Memory B cell (primary cell): ENCODE measurements at regions not wholly inside any gene's neighbourhood (a gene's known extent, or its start where the extent isn't known, plus 50 kb on each side); places are given as distances from the start of the nearest gene placed in this dataset.

ENCODE experiments used
- ATAC-seq: fragments of 150-1000 bp; cut with Tn5 transposase; 2 replicates; pipeline ENCODE4 v1.10.0; 2021; ENCODE audit warnings: low read depth, mild to moderate bottlenecking, moderate library complexity
- DNase-seq, 2 donors: peaks; one replicate each; pipeline ENCODE4 v3.0.0; 2022; ENCODE audit warnings: low spot score in 2 of 2
- H3K27ac Mint-ChIP-seq: one replicate; pipeline ENCODE4 v1.8.0; 2022; ENCODE audit warnings: mild to moderate bottlenecking, moderate library complexity, mixed read lengths
- H3K27me3 Mint-ChIP-seq: one replicate; pipeline ENCODE4 v1.8.0; 2022; ENCODE audit warnings: mixed read lengths
- H3K36me3 Mint-ChIP-seq: one replicate; pipeline ENCODE4 v1.8.0; 2022; ENCODE audit warnings: mild to moderate bottlenecking, mixed read lengths
- H3K4me1 Mint-ChIP-seq: one replicate; pipeline ENCODE4 v1.8.0; 2022; ENCODE audit warnings: mixed read lengths
- H3K4me3 Mint-ChIP-seq: one replicate; pipeline ENCODE4 v1.8.0; 2022; ENCODE audit warnings: mild to moderate bottlenecking, moderate library complexity, mixed read lengths
- H3K9me3 Mint-ChIP-seq: one replicate; pipeline ENCODE4 v1.8.0; 2022; ENCODE audit warnings: mixed read lengths

DNA sequence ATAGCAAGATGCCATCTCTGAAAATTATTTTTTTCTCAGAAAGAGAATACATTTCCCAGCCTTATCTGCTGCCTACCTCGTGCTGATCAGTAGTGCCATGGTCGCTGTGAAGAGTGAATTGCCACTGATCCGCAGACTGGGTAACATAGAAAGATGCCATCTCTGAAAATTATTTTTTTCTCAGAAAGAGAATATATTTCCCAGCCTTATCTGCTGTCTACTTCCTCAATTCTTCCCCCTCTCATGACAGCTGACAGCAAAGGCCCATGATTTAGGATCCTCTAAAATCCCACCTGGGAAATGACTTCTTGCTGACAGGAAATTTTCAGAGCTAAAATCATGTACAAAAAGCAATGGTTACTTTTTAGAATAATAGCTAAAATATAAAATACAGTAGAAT is 92.5 kb upstream of the AHR start:
- Mint-ChIP-seq H3K9me3 (no peaks in the 10 kb centered on the region), H3K36me3 (no peaks in the 10 kb centered on the region), H3K27me3 (peaks cover 2% of the 10 kb centered on the region), H3K27ac (no peak overlapping the region), H3K4me1 (no peaks in the 10 kb centered on the region), H3K4me3 (no peak overlapping the region)
- ATAC-seq (no peak), DNase-seq (no peak)

GRCh38 chr7:17206349-17206905 is 92.0 kb upstream of the AHR start:
- ATAC-seq = no peak
- Mint-ChIP-seq H3K27me3 (peaks cover 2% of the 10 kb centered on the region), H3K9me3 (no peaks in the 10 kb centered on the region), H3K4me1 (no peaks in the 10 kb centered on the region), H3K27ac (no peak overlapping the region), H3K4me3 (no peak overlapping the region), H3K36me3 (no peaks in the 10 kb centered on the region)
- DNase-seq = no peak

GRCh38 chr7:17207220-17207619 is 91.2 kb upstream of the AHR start:
- no peak overlapping the region for H3K27ac Mint-ChIP-seq
- no peaks in the 10 kb centered on the region for H3K36me3 Mint-ChIP-seq
- ATAC-seq (no peak), DNase-seq (no peak)
- H3K4me1 Mint-ChIP-seq = no peaks in the 10 kb centered on the region
- no peak overlapping the region for H3K4me3 Mint-ChIP-seq
- H3K9me3 Mint-ChIP-seq = no peaks in the 10 kb centered on the region
- peaks cover 2% of the 10 kb centered on the region for H3K27me3 Mint-ChIP-seq

- no peak for DNase-seq
- Mint-ChIP-seq H3K36me3 (no peaks in the 10 kb centered on the region), H3K9me3 (no peaks in the 10 kb centered on the region), H3K4me1 (no peaks in the 10 kb centered on the region), H3K27ac (no peak overlapping the region), H3K4me3 (no peak overlapping the region), H3K27me3 (no peaks in the 10 kb centered on the region)
- no peak for ATAC-seq
Measured at GRCh38 chr7:17209101-17209500, 89.4 kb upstream of the AHR start.

DNA sequence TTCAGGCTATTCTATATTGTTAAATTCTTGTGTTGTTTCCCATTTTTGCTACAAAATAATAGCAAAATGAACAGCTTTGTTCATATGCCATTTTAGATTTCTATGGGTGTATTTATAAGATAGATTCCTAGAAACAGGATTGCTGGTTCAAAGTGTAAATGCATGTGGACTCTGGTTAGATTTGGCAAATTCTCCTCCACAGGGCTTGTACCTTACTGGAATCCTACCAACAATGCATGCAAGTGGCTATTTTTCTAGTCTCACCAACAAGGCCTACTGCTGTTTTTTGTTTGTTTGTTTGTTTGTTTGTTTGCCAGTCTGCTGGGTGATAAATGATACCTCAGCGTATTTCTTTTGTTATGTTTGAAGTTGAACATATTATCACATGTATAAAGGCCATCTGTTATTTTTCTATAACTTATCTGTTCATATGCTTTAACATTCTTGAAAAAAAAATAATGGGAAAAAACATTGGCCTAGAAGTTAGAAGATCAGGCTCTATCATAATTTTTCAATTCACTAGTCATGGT is 87.1 kb upstream of the AHR start:
- H3K36me3 Mint-ChIP-seq = no peaks in the 10 kb centered on the region
- ATAC-seq = no peak
- no peaks in the 10 kb centered on the region for H3K27me3 Mint-ChIP-seq
- no peak overlapping the region for H3K4me3 Mint-ChIP-seq
- no peaks in the 10 kb centered on the region for H3K4me1 Mint-ChIP-seq
- no peak overlapping the region for H3K27ac Mint-ChIP-seq
- no peak for DNase-seq
- H3K9me3 Mint-ChIP-seq = no peaks in the 10 kb centered on the region

GRCh38 chr7:17212188-17212587 is 86.3 kb upstream of the AHR start:
- H3K4me1 Mint-ChIP-seq = no peaks in the 10 kb centered on the region
- no peak overlapping the region for H3K27ac Mint-ChIP-seq
- DNase-seq (no peak), ATAC-seq (no peak)
- H3K36me3 Mint-ChIP-seq = no peaks in the 10 kb centered on the region
- no peaks in the 10 kb centered on the region for H3K9me3 Mint-ChIP-seq
- no peak overlapping the region for H3K4me3 Mint-ChIP-seq
- H3K27me3 Mint-ChIP-seq = no peaks in the 10 kb centered on the region

DNA sequence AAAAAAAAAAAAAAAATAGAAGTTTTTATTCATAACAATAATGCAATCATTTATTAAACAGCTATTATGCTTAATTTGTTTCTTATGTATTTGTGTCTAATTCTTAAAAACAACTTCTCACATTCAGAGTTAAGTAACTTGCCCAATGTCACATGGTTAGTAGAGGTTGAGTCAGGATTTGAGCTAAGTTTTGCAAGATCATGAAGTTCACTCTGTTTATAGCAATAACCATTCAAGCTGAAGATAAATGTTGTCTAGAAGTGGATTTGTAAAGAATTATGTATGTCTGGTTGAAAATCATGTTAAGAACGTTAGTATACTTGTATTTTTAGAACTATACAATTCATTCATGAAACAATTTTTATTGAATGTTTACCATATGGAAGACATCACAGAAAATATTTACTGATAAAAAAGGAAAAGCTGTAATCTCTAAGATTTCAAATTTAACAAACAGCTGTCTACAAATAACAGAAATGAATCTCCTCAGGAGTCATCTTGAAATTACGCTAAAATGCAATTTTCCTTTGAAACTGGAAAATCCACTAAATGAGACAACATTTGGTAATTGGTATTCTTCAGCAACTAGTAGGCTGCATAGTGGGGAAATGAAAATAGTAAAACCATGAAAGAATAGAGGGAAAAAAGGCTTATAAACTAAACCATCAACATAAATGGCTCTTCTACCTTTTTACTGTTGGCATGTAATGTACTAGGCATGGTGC is 70.5 kb upstream of the AHR start:
- Mint-ChIP-seq H3K36me3 (no peaks in the 10 kb centered on the region), H3K9me3 (no peaks in the 10 kb centered on the region), H3K27me3 (no peaks in the 10 kb centered on the region), H3K4me1 (no peaks in the 10 kb centered on the region), H3K4me3 (no peak overlapping the region), H3K27ac (peak overlapping the region; percentile 16)
- ATAC-seq = no peak
- DNase-seq = no peak

DNA sequence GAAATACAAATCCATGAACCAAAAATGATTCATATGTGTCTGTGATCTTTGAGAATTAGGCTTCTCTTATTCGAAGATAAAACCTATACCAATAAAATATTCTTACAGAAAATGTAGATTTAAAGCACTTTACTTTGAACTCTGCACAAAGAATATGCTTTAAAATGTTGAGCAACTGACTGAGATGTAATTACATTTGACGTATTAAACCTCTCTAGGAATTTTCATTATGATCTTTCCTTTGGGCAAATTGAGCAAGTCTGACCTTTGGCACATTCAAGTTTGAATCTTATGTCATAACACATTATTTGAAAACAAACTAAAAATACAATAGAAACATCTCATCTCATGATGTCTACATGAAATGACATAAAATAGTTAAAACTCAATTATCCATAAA is 69.2 kb upstream of the AHR start:
- H3K27ac Mint-ChIP-seq = no peak overlapping the region

DNA sequence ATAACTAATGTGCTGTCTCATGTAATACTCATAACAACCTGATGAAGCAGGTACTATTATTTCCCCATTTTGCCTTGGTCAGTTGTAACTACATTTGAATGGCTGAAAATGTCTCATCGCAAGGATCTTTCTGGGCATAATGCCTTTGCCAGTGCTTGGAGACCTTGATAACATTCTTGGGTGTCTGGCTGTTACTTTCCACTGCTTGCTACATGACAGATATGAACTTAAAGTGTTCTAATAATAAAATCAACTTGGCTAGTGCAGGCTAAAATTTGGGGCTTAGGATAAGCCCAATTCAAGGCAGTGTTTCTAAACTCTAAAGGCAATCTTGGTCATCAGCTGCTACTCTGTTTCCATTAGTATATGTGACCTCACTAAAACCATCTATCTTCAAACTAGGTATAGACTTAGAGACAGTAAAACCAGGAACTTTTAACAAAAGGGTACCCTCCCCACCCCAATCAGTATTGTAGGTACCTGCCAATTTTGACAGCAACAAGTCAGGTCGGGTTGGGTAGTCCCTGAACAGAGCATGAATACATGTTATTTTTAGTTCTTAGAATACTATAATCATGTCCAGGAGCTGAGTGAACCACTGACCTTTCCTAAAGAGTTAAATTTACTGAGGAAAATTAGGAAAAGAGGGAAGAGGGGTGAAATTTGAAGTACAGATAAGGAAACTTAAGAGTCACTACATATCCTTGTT is 68.2 kb upstream of the AHR start:
- Mint-ChIP-seq H3K4me1 (peaks cover 11% of the 10 kb centered on the region), H3K27ac (no peak overlapping the region), H3K4me3 (no peak overlapping the region), H3K36me3 (no peaks in the 10 kb centered on the region), H3K27me3 (no peaks in the 10 kb centered on the region), H3K9me3 (no peaks in the 10 kb centered on the region)
- ATAC-seq = no peak
- DNase-seq = no peak

More for the DNA sequence above, 69.2 kb upstream of the AHR start:
- Mint-ChIP-seq H3K27me3 (no peaks in the 10 kb centered on the region), H3K4me1 (peaks cover 6% of the 10 kb centered on the region), H3K36me3 (no peaks in the 10 kb centered on the region), H3K4me3 (no peak overlapping the region), H3K9me3 (no peaks in the 10 kb centered on the region)
- DNase-seq = no peak
- ATAC-seq = no peak

DNA sequence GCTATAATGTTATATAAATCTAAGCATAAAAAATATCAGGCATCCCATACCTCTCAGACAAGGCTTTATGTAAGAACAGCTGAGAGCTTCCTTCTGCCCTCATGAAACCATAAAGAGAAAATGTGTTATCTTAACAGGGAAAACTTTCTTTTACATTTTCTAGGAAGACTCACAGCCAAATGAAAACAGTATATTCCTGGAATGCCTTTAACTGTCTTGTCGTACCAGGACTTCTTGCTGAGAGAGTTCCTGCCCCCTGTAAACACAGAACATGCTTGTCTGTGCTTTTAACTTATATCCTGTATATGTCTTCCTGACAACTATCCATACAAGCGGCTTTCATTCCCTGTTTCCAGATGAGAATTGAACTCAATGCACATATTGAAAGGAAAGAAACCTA is 64.8 kb upstream of the AHR start:
- Mint-ChIP-seq H3K36me3 (peaks cover 7% of the 10 kb centered on the region), H3K4me3 (peak overlapping the region; percentile 74), H3K27ac (peak overlapping the region; percentile 98), H3K27me3 (no peaks in the 10 kb centered on the region), H3K4me1 (peaks cover 17% of the 10 kb centered on the region), H3K9me3 (peaks cover 3% of the 10 kb centered on the region)
- ATAC-seq (no peak), DNase-seq (no peak)

GRCh38 chr7:17234030-17234397 is 64.4 kb upstream of the AHR start:
- Mint-ChIP-seq H3K9me3 (peaks cover 3% of the 10 kb centered on the region), H3K4me1 (peaks cover 17% of the 10 kb centered on the region), H3K27ac (peak overlapping the region; percentile 98), H3K4me3 (peak overlapping the region; percentile 74), H3K36me3 (peaks cover 7% of the 10 kb centered on the region), H3K27me3 (no peaks in the 10 kb centered on the region)
- DNase-seq (peak in 1 of 2 donors; percentile 18), ATAC-seq (peak; percentile 34)

GRCh38 chr7:17234398-17235031 is 63.9 kb upstream of the AHR start:
- ATAC-seq (peak; percentile 93), DNase-seq (peak; percentile 13 to 61)
- peaks cover 17% of the 10 kb centered on the region for H3K4me1 Mint-ChIP-seq
- H3K27ac Mint-ChIP-seq = peak overlapping the region; percentile 98
- H3K36me3 Mint-ChIP-seq = peaks cover 7% of the 10 kb centered on the region
- H3K27me3 Mint-ChIP-seq = no peaks in the 10 kb centered on the region
- H3K9me3 Mint-ChIP-seq = peaks cover 3% of the 10 kb centered on the region
- H3K4me3 Mint-ChIP-seq = peak overlapping the region; percentile 74

GRCh38 chr7:17236171-17236570 is 62.3 kb upstream of the AHR start:
- H3K27ac Mint-ChIP-seq = peak overlapping the region; percentile 98
- H3K4me1 Mint-ChIP-seq = peaks cover 17% of the 10 kb centered on the region
- H3K27me3 Mint-ChIP-seq = no peaks in the 10 kb centered on the region
- ATAC-seq (no peak), DNase-seq (no peak)
- H3K36me3 Mint-ChIP-seq = peaks cover 7% of the 10 kb centered on the region
- H3K9me3 Mint-ChIP-seq = peaks cover 3% of the 10 kb centered on the region
- no peak overlapping the region for H3K4me3 Mint-ChIP-seq

- Mint-ChIP-seq H3K27me3 (no peaks in the 10 kb centered on the region), H3K4me3 (no peak overlapping the region), H3K9me3 (peaks cover 3% of the 10 kb centered on the region), H3K36me3 (peaks cover 7% of the 10 kb centered on the region), H3K27ac (peak overlapping the region; percentile 98), H3K4me1 (peaks cover 17% of the 10 kb centered on the region)
- ATAC-seq (no peak), DNase-seq (no peak)
Measured at GRCh38 chr7:17236603-17237002, 61.8 kb upstream of the AHR start.
